GM12892 (cell line): ENCODE measurements at regions not wholly inside any gene's neighbourhood (a gene's known extent, or its start where the extent isn't known, plus 50 kb on each side); places are given as distances from the start of the nearest gene placed in this dataset.

Experiments
- DNase-seq: peaks from one replicate; pipeline ENCODE4 v3.0.0; 2011; ENCODE audit not compliant: insufficient read length
- FAIRE-seq: peaks from 2 replicates; lab custom pipeline; 2011; peaks lifted over from hg19 to GRCh38; lab: Jason Lieb, UNC
- POLR2A ChIP-seq: IDR thresholded peaks from 2 replicates; pipeline ENCODE4 v1.6.1; 2011; ENCODE audit warnings: low read depth, low read length, control low read depth
- POLR2AphosphoS5 ChIP-seq: IDR thresholded peaks from 2 replicates; pipeline ENCODE4 v1.6.1; 2011; ENCODE audit warnings: low read depth, low read length, control low read depth
- TAF1 ChIP-seq: IDR thresholded peaks from 2 replicates; pipeline ENCODE4 v1.6.1; 2011; ENCODE audit warnings: low read depth, mild to moderate bottlenecking, control low read depth, low read length, borderline replicate concordance

GRCh38 chr7:42314696-42315095, 77.7 kb upstream of the GLI3 start:
- DNase-seq (no peak), FAIRE-seq (no peak)
- no peak for TF ChIP-seq POLR2A
- TF ChIP-seq POLR2AphosphoS5, result no peak
- TF ChIP-seq TAF1, result no peak

- FAIRE-seq, result no peak
- TF ChIP-seq POLR2AphosphoS5 (no peak), TAF1 (no peak), POLR2A (no peak)
- DNase-seq, result no peak
These were observed 74.2 kb upstream of the GLI3 start for GRCh38 chr7:42311195-42311594.

- TF ChIP-seq POLR2AphosphoS5 (no peak), TAF1 (no peak), POLR2A (no peak)
- FAIRE-seq (no peak), DNase-seq (no peak)
These were observed 56.0 kb upstream of the GLI3 start for GRCh38 chr7:42292991-42293521.

GRCh38 chr7:42289473-42289872, 52.5 kb upstream of the GLI3 start:
- no peak for TF ChIP-seq POLR2A
- TF ChIP-seq TAF1, result no peak
- TF ChIP-seq POLR2AphosphoS5, result no peak
- FAIRE-seq, result no peak
- DNase-seq, result no peak
